SJCRH30 (cell line): ENCODE measurements at regions not wholly inside any gene's neighbourhood (a gene's known extent, or its start where the extent isn't known, plus 50 kb on each side); places are given as distances from the start of the nearest gene placed in this dataset.
A peak's percentile ranks its signal among the peaks of the same experiment; 100 is the strongest.

Source experiments
- DNase-seq, 2 experiments: peaks; one replicate each; pipeline ENCODE4 v3.0.0-alpha.2; 2015 to 2020
- H3K27ac ChIP-seq: fragments of 250-450 bp; sonication (Bioruptor Pico); 2 replicates; pipeline ENCODE4 v1.5.1; 2020; ENCODE audit warnings: mild to moderate bottlenecking, moderate library complexity
- H3K27me3 ChIP-seq: fragments of 250-450 bp; sonication (Bioruptor Pico); 2 replicates; pipeline ENCODE4 v1.5.1; 2020; ENCODE audit warnings: mild to moderate bottlenecking, moderate library complexity
- H3K36me3 ChIP-seq: fragments of 250-450 bp; sonication (Bioruptor Pico); 2 replicates; pipeline ENCODE4 v1.5.1; 2020; ENCODE audit warnings: mild to moderate bottlenecking, moderate library complexity
- H3K4me1 ChIP-seq: fragments of 250-450 bp; sonication (Bioruptor Pico); 2 replicates; pipeline ENCODE4 v1.5.1; 2020; ENCODE audit warnings: mild to moderate bottlenecking, moderate library complexity
- H3K4me3 ChIP-seq: fragments of 250-450 bp; sonication (Bioruptor Pico); 2 replicates; pipeline ENCODE4 v1.5.1; 2020; ENCODE audit warnings: mild to moderate bottlenecking, moderate library complexity
- H3K9me3 ChIP-seq: fragments of 250-450 bp; sonication (Bioruptor Pico); replicated peaks from 2 replicates; pipeline ENCODE4 v1.5.1; 2020; ENCODE audit warnings: mild to moderate bottlenecking, moderate library complexity

- H3K9me3 ChIP-seq, result no peaks in the 10 kb centered on the region
- H3K36me3 ChIP-seq, result no peaks in the 10 kb centered on the region
- peak in 1 of 2 experiments; percentile 18 for DNase-seq
- no peaks in the 10 kb centered on the region for H3K27me3 ChIP-seq
- H3K4me3 ChIP-seq, result no peak overlapping the region
- no peak overlapping the region for H3K27ac ChIP-seq
- no peaks in the 10 kb centered on the region for H3K4me1 ChIP-seq
Observed at GRCh38 chr11:30811226-30811755, 225.1 kb upstream of the MPPED2 start.

- Histone ChIP-seq H3K27me3 (no peaks in the 10 kb centered on the region), H3K4me1 (no peaks in the 10 kb centered on the region), H3K27ac (no peak overlapping the region), H3K4me3 (no peak overlapping the region), H3K9me3 (no peaks in the 10 kb centered on the region), H3K36me3 (no peaks in the 10 kb centered on the region)
- no peak for DNase-seq
Observed at GRCh38 chr11:30810116-30810515, 224.0 kb upstream of the MPPED2 start.

GRCh38 chr11:30801357-30801756 lies 215.2 kb upstream of the MPPED2 start:
- peak; percentile 13 to 49 for DNase-seq
- no peaks in the 10 kb centered on the region for H3K9me3 ChIP-seq
- H3K27me3 ChIP-seq, result no peaks in the 10 kb centered on the region
- H3K4me3 ChIP-seq, result no peak overlapping the region
- H3K36me3 ChIP-seq, result no peaks in the 10 kb centered on the region
- H3K27ac ChIP-seq, result no peak overlapping the region; the same call in 1 of the 2 replicates
- peaks cover 10% of the 10 kb centered on the region for H3K4me1 ChIP-seq

GRCh38 chr11:30800904-30801303 lies 214.8 kb upstream of the MPPED2 start:
- no peaks in the 10 kb centered on the region for H3K9me3 ChIP-seq
- H3K27me3 ChIP-seq, result no peaks in the 10 kb centered on the region
- peaks cover 10% of the 10 kb centered on the region for H3K4me1 ChIP-seq
- no peak for DNase-seq
- H3K4me3 ChIP-seq, result no peak overlapping the region
- H3K36me3 ChIP-seq, result no peaks in the 10 kb centered on the region
- no peak overlapping the region for H3K27ac ChIP-seq

GRCh38 chr11:30798547-30799236 lies 212.5 kb upstream of the MPPED2 start:
- H3K27me3 ChIP-seq, result no peaks in the 10 kb centered on the region
- H3K9me3 ChIP-seq, result no peaks in the 10 kb centered on the region
- H3K4me1 ChIP-seq, result peaks cover 10% of the 10 kb centered on the region
- H3K36me3 ChIP-seq, result no peaks in the 10 kb centered on the region
- H3K4me3 ChIP-seq, result no peak overlapping the region
- DNase-seq, result no peak
- no peak overlapping the region for H3K27ac ChIP-seq

- peak overlapping the region; percentile 20; the same call in 1 of the 2 replicates for H3K27ac ChIP-seq
Observed at GRCh38 chr11:30789270-30789669, 203.1 kb upstream of the MPPED2 start.

GRCh38 chr11:30788849-30789248 lies 202.7 kb upstream of the MPPED2 start:
- H3K27me3 ChIP-seq, result no peaks in the 10 kb centered on the region
- peak overlapping the region; percentile 20; the same call in 1 of the 2 replicates for H3K27ac ChIP-seq
- H3K36me3 ChIP-seq, result no peaks in the 10 kb centered on the region
- peaks cover 18% of the 10 kb centered on the region; the same call in 1 of the 2 replicates for H3K4me1 ChIP-seq
- no peak overlapping the region for H3K4me3 ChIP-seq
- H3K9me3 ChIP-seq, result no peaks in the 10 kb centered on the region; the same call in 1 of the 2 replicates
- DNase-seq, result peak in 1 of 2 experiments; percentile 13

More at GRCh38 chr11:30789270-30789669, 203.1 kb upstream of the MPPED2 start:
- DNase-seq, result peak; percentile 7 to 34
- Histone ChIP-seq H3K36me3 (no peaks in the 10 kb centered on the region), H3K4me3 (no peak overlapping the region), H3K4me1 (peaks cover 18% of the 10 kb centered on the region; the same call in 1 of the 2 replicates), H3K27me3 (no peaks in the 10 kb centered on the region), H3K9me3 (no peaks in the 10 kb centered on the region; the same call in 1 of the 2 replicates)

- H3K36me3 ChIP-seq, result no peaks in the 10 kb centered on the region
- no peaks in the 10 kb centered on the region for H3K27me3 ChIP-seq
- no peaks in the 10 kb centered on the region; the same call in 1 of the 2 replicates for H3K9me3 ChIP-seq
- peak in 1 of 2 experiments; percentile 29 for DNase-seq
- H3K27ac ChIP-seq, result no peak overlapping the region
- H3K4me3 ChIP-seq, result no peak overlapping the region
- H3K4me1 ChIP-seq, result peaks cover 18% of the 10 kb centered on the region; the same call in 1 of the 2 replicates
Observed at GRCh38 chr11:30786256-30787110, 200.3 kb upstream of the MPPED2 start.

- H3K27ac ChIP-seq, result no peak overlapping the region
- no peak overlapping the region for H3K4me3 ChIP-seq
- H3K4me1 ChIP-seq, result no peaks in the 10 kb centered on the region
- DNase-seq, result no peak
- H3K27me3 ChIP-seq, result no peaks in the 10 kb centered on the region
- no peaks in the 10 kb centered on the region for H3K9me3 ChIP-seq
- no peaks in the 10 kb centered on the region for H3K36me3 ChIP-seq
Observed at GRCh38 chr11:30778596-30778995, 192.4 kb upstream of the MPPED2 start.

GRCh38 chr11:30775233-30775522 lies 189.0 kb upstream of the MPPED2 start:
- no peak overlapping the region for H3K27ac ChIP-seq
- no peaks in the 10 kb centered on the region for H3K36me3 ChIP-seq
- no peak overlapping the region for H3K4me3 ChIP-seq
- no peaks in the 10 kb centered on the region for H3K27me3 ChIP-seq
- H3K9me3 ChIP-seq, result no peaks in the 10 kb centered on the region
- no peak for DNase-seq
- H3K4me1 ChIP-seq, result no peaks in the 10 kb centered on the region

GRCh38 chr11:30774496-30775232 lies 188.5 kb upstream of the MPPED2 start:
- no peak for DNase-seq
- Histone ChIP-seq H3K4me1 (no peaks in the 10 kb centered on the region), H3K27me3 (no peaks in the 10 kb centered on the region), H3K36me3 (no peaks in the 10 kb centered on the region), H3K9me3 (no peaks in the 10 kb centered on the region), H3K27ac (no peak overlapping the region), H3K4me3 (no peak overlapping the region)

- Histone ChIP-seq H3K4me3 (no peak overlapping the region), H3K4me1 (no peaks in the 10 kb centered on the region), H3K27ac (no peak overlapping the region), H3K27me3 (no peaks in the 10 kb centered on the region), H3K9me3 (no peaks in the 10 kb centered on the region), H3K36me3 (no peaks in the 10 kb centered on the region)
- no peak for DNase-seq
Observed at GRCh38 chr11:30772908-30773307, 186.8 kb upstream of the MPPED2 start.

- no peak overlapping the region for H3K27ac ChIP-seq
- H3K36me3 ChIP-seq, result no peaks in the 10 kb centered on the region
- H3K4me3 ChIP-seq, result no peak overlapping the region
- no peaks in the 10 kb centered on the region for H3K27me3 ChIP-seq
- H3K4me1 ChIP-seq, result no peaks in the 10 kb centered on the region
- H3K9me3 ChIP-seq, result no peaks in the 10 kb centered on the region
- no peak for DNase-seq
Observed at GRCh38 chr11:30763951-30764350, 177.8 kb upstream of the MPPED2 start.

GRCh38 chr11:30762188-30762587 lies 176.0 kb upstream of the MPPED2 start:
- Histone ChIP-seq H3K36me3 (no peaks in the 10 kb centered on the region), H3K27ac (no peak overlapping the region), H3K4me3 (no peak overlapping the region), H3K4me1 (no peaks in the 10 kb centered on the region), H3K9me3 (no peaks in the 10 kb centered on the region), H3K27me3 (no peaks in the 10 kb centered on the region)
- no peak for DNase-seq
